K562 (cell line): ENCODE measurements at regions not wholly inside any gene's neighbourhood (a gene's known extent, or its start where the extent isn't known, plus 50 kb on each side); places are given as distances from the start of the nearest gene placed in this dataset.

Source experiments
- ATAC-seq: fragments of 200-7000 bp; cut with Tn5 transposase; 3 replicates; pipeline ENCODE4 v1.9.1; 2020; ENCODE audit warnings: moderate library complexity
- BruUV-seq: library from RNA; stranded (reverse); fragments of 400-500 nt; replicated peaks from 2 replicates; lab custom pipeline; 2021; lab: Mats Ljungman, UMichigan
- CTCF ChIA-PET: fragments of 300-600 bp; formaldehyde crosslinking; extraction: SDS; loops from one replicate; lab custom pipeline; 2021; ENCODE audit warnings: low intra/inter-chr PET ratio; lab: Yijun Ruan, JAX
- POLR2A ChIA-PET: fragments of 300-600, 350-650 bp; sonication (Branson Sonifier 250); formaldehyde crosslinking; extraction: SDS; loops from one replicate; lab custom pipeline; 2021; ENCODE audit warnings: antibody characterized with exemption, inconsistent platforms; lab: Yijun Ruan, JAX
- DNase-seq, 4 experiments: peaks; one replicate each; pipeline versions ENCODE4 v3.0.0 to v3.0.0-alpha.2; 2011 to 2018; ENCODE audit warnings: low spot score in 3 of 4, mixed read lengths in 3 of 4; ENCODE audit errors: extremely low read depth in 1 of 4
- FAIRE-seq: peaks from 2 replicates; lab custom pipeline; 2011; peaks lifted over from hg19 to GRCh38; lab: Jason Lieb, UNC
- H2AFZ ChIP-seq: 2 replicates; pipeline ENCODE4 v1.6.0; 2011; ENCODE audit warnings: low read depth, low read length, control low read depth, inconsistent platforms
- H3K27ac ChIP-seq: fragments of 200-600 bp; 3 replicates; pipeline ENCODE4 v1.8.0; 2011; ENCODE audit warnings: low read depth, mild to moderate bottlenecking, control low read depth, inconsistent platforms, low read length, moderate library complexity, mixed read lengths; ENCODE audit errors: extremely low read depth
- H3K27me3 ChIP-seq, 2 experiments: fragments of 300-600 bp in 1 of 2; 2 replicates in 1 of 2; 3 replicates in 1 of 2; pipeline versions ENCODE4 v1.6.0 to v1.8.0; 2011; ENCODE audit warnings: inconsistent platforms in 2 of 2, low read length in 2 of 2, mild to moderate bottlenecking in 1 of 2, mixed read lengths in 1 of 2, moderate library complexity in 1 of 2; ENCODE audit not compliant: control insufficient read depth in 2 of 2, insufficient read depth in 2 of 2
- H3K36me3 ChIP-seq: fragments of 300-600 bp; 3 replicates; pipeline ENCODE4 v1.8.0; 2011; ENCODE audit warnings: mild to moderate bottlenecking, low read length, inconsistent platforms; ENCODE audit not compliant: control insufficient read depth, insufficient read depth
- H3K4me1 ChIP-seq, 2 experiments: fragments of 200-600 bp in 1 of 2; replicated peaks in 1 of 2; 2 replicates in 1 of 2; 3 replicates in 1 of 2; pipeline versions ENCODE4 v1.5.1 to v1.8.0; 2011; ENCODE audit warnings: inconsistent platforms in 2 of 2, low read length in 2 of 2, mild to moderate bottlenecking in 1 of 2, mixed read lengths in 1 of 2, moderate library complexity in 1 of 2; ENCODE audit not compliant: control insufficient read depth in 2 of 2, insufficient read depth in 2 of 2
- H3K4me2 ChIP-seq: 2 replicates; pipeline ENCODE4 v1.6.1; 2011; ENCODE audit warnings: low read length, control low read depth, inconsistent platforms, mixed read lengths; ENCODE audit not compliant: insufficient read depth
- H3K4me3 ChIP-seq: fragments of 200-600 bp; sonication (generic), shearing (Covaris generic); 2 replicates; pipeline ENCODE4 v1.5.1; 2016; ENCODE audit warnings: control low read depth, inconsistent platforms
- H3K79me2 ChIP-seq: fragments of 200-600 bp; 3 replicates; pipeline ENCODE4 v1.8.0; 2011; ENCODE audit warnings: low read length, inconsistent platforms; ENCODE audit not compliant: control insufficient read depth, insufficient read depth
- H3K9ac ChIP-seq, 2 experiments: 2 replicates each; pipeline versions ENCODE4 v1.6.0 to v1.6.1; 2011; ENCODE audit warnings: low read depth in 2 of 2, low read length in 2 of 2, control low read depth in 1 of 2, inconsistent platforms in 1 of 2, mild to moderate bottlenecking in 1 of 2, mixed read lengths in 1 of 2; ENCODE audit not compliant: insufficient read depth in 1 of 2
- H3K9me1 ChIP-seq: one replicate; pipeline ENCODE4 v1.6.0; 2011; ENCODE audit warnings: inconsistent platforms, mild to moderate bottlenecking, low read length, moderate library complexity; ENCODE audit not compliant: control insufficient read depth, insufficient read depth
- H3K9me3 ChIP-seq: replicated peaks from 2 replicates; pipeline ENCODE4 v1.5.1; 2011; ENCODE audit warnings: low read depth, low read length, inconsistent platforms; ENCODE audit not compliant: control insufficient read depth, insufficient read depth
- H4K20me1 ChIP-seq: replicated peaks from 2 replicates; pipeline ENCODE4 v1.6.1; 2011; ENCODE audit warnings: low read length, inconsistent platforms, mixed read lengths; ENCODE audit not compliant: control insufficient read depth, insufficient read depth
- KLF13 ChIP-seq: fragments of 450-650 bp; IDR thresholded peaks from 2 replicates; pipeline ENCODE4 v1.6.1; 2016; ENCODE audit warnings: missing genetic modification characterization, low read depth, mild to moderate bottlenecking, missing compliant biosample characterization, moderate library complexity, borderline replicate concordance
- NFYB ChIP-seq: IDR thresholded peaks from 2 replicates; pipeline ENCODE4 v1.6.1; 2011; ENCODE audit warnings: mild to moderate bottlenecking, moderate library complexity; ENCODE audit not compliant: insufficient read length; ENCODE audit errors: extremely low read depth
- OTX1 ChIP-seq: fragments of 450-650 bp; formaldehyde crosslinking; IDR thresholded peaks from 2 replicates; pipeline ENCODE4 v1.4.0; 2022; ENCODE audit warnings: mild to moderate bottlenecking
- RHOXF2B ChIP-seq: fragments of 250-450 bp; sonication (Bioruptor Pico); conservative IDR thresholded peaks from 2 replicates; pipeline ENCODE4 v1.5.1; 2021
- STAT5B ChIP-seq: fragments of 250-450 bp; sonication (Bioruptor Pico); IDR thresholded peaks from 2 replicates; pipeline ENCODE4 v1.8.0; 2021; ENCODE audit warnings: mild to moderate bottlenecking, inconsistent platforms
- THRAP3 ChIP-seq: fragments of 450-650 bp; IDR thresholded peaks from 2 replicates; pipeline ENCODE4 v1.6.1; 2016; ENCODE audit warnings: mild to moderate bottlenecking, inconsistent platforms, borderline replicate concordance
- ZEB2 ChIP-seq: fragments of 450-650 bp; IDR thresholded peaks from 2 replicates; pipeline ENCODE4 v1.6.1; 2016
- ZNF239 ChIP-seq: fragments of 250-450 bp; sonication (Bioruptor Pico); IDR thresholded peaks from 2 replicates; pipeline ENCODE4 v1.4.0; 2020; ENCODE audit warnings: mild to moderate bottlenecking
- WGBS: fragments of 100-300 bp; shearing (Covaris generic); methylation state at CpG from one replicate; pipeline ENCODE4 v1.1.6; 2016; ENCODE audit warnings: low coverage, mixed read lengths; ENCODE audit not compliant: insufficient coverage; ENCODE audit errors: missing lambda C conversion rate; 5-methylcytosine and 5-hydroxymethylcytosine counted together
- in situ Hi-C: fragments of 300-500 bp; cut with MboI; formaldehyde crosslinking; loops from 4 replicates; pipeline ENCODE4 v1.15.0; 2018; ENCODE audit warnings: inconsistent platforms, mixed read lengths
- intact Hi-C: fragments of 100-400 bp; cut with micrococcal nuclease; formaldehyde crosslinking; loops from 2 replicates; pipeline ENCODE4 v1.14.2; 2022
- TF ChIP-seq, protein P1 (sequence below): sonication (generic); formaldehyde crosslinking; IDR thresholded peaks from 2 replicates; pipeline ENCODE4 v1.8.1; 2023; ENCODE audit warnings: mild to moderate bottlenecking, missing genetic modification reagents
- TF ChIP-seq, protein P2 (sequence below), 2 experiments: fragments of 450-650 bp; formaldehyde crosslinking in 1 of 2; IDR thresholded peaks; 2 replicates each; pipeline versions ENCODE4 v1.4.0 to v1.6.1; 2014 to 2020; ENCODE audit warnings: mild to moderate bottlenecking in 2 of 2, borderline replicate concordance in 1 of 2, low read depth in 1 of 2

DNA sequence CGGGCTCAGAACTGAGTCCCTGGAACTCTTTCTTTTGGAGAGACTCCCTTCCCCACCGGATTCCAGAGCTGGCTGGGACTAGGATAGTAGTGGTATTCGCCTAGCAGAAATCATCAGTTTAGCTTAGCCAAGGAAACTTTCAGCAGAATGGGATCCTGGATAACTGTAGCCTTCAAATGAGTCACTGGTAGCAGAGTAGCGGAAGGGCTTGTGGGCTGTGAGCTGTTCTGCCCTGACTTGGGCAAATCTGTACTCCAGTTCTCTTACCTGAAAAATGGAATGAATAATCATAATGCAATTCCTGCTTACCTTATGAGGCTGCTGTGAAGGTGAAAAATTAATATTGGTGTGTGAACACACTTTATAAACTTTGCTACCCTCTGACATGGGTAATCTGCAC lies 244.3 kb upstream of the CHD6 start:
- Histone ChIP-seq H3K79me2 (no peaks in the 10 kb centered on the region), H3K9me3 (no peaks in the 10 kb centered on the region), H3K4me1 (no peaks in the 10 kb centered on the region), H3K27ac (no peak overlapping the region), H2AFZ (no peak overlapping the region), H3K36me3 (no peaks in the 10 kb centered on the region), H4K20me1 (no peaks in the 10 kb centered on the region), H3K27me3 (no peaks in the 10 kb centered on the region), H3K4me2 (no peak overlapping the region), H3K9ac (no peak overlapping the region), H3K4me3 (no peak overlapping the region), H3K9me1 (no peaks in the 10 kb centered on the region)
- no TSS peak for BruUV-seq
- FAIRE-seq (no peak), DNase-seq (no peak), ATAC-seq (no peak)
- ChIA-PET CTCF (no interaction called here), POLR2A (interaction anchor here (1.0 to 1.7 kb wide), 2 partner anchors 9 to 10 kb away, joined by 3 to 8 read pairs; no protein-coding TSS in a partner anchor)
- in situ Hi-C loops (no loop called here), intact Hi-C loops (no loop called here)
- WGBS = 2% methylated on average over 4 of the region's 4 CpGs
- TF ChIP-seq KLF13 (tag) (no peak), ZEB2 (no peak), OTX1 (CRISPR knock-in tag) (no peak), THRAP3 (no peak), ZNF239 (CRISPR knock-in tag) (no peak), RHOXF2B (CRISPR knock-in tag) (no peak), NFYB (no peak), STAT5B (no peak)
- TF ChIP-seq, protein P1, sequence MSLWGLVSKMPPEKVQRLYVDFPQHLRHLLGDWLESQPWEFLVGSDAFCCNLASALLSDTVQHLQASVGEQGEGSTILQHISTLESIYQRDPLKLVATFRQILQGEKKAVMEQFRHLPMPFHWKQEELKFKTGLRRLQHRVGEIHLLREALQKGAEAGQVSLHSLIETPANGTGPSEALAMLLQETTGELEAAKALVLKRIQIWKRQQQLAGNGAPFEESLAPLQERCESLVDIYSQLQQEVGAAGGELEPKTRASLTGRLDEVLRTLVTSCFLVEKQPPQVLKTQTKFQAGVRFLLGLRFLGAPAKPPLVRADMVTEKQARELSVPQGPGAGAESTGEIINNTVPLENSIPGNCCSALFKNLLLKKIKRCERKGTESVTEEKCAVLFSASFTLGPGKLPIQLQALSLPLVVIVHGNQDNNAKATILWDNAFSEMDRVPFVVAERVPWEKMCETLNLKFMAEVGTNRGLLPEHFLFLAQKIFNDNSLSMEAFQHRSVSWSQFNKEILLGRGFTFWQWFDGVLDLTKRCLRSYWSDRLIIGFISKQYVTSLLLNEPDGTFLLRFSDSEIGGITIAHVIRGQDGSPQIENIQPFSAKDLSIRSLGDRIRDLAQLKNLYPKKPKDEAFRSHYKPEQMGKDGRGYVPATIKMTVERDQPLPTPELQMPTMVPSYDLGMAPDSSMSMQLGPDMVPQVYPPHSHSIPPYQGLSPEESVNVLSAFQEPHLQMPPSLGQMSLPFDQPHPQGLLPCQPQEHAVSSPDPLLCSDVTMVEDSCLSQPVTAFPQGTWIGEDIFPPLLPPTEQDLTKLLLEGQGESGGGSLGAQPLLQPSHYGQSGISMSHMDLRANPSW = no peak
- TF ChIP-seq, protein P2, sequence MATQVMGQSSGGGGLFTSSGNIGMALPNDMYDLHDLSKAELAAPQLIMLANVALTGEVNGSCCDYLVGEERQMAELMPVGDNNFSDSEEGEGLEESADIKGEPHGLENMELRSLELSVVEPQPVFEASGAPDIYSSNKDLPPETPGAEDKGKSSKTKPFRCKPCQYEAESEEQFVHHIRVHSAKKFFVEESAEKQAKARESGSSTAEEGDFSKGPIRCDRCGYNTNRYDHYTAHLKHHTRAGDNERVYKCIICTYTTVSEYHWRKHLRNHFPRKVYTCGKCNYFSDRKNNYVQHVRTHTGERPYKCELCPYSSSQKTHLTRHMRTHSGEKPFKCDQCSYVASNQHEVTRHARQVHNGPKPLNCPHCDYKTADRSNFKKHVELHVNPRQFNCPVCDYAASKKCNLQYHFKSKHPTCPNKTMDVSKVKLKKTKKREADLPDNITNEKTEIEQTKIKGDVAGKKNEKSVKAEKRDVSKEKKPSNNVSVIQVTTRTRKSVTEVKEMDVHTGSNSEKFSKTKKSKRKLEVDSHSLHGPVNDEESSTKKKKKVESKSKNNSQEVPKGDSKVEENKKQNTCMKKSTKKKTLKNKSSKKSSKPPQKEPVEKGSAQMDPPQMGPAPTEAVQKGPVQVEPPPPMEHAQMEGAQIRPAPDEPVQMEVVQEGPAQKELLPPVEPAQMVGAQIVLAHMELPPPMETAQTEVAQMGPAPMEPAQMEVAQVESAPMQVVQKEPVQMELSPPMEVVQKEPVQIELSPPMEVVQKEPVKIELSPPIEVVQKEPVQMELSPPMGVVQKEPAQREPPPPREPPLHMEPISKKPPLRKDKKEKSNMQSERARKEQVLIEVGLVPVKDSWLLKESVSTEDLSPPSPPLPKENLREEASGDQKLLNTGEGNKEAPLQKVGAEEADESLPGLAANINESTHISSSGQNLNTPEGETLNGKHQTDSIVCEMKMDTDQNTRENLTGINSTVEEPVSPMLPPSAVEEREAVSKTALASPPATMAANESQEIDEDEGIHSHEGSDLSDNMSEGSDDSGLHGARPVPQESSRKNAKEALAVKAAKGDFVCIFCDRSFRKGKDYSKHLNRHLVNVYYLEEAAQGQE (IDR thresholded peaks at IDR 0.05; ENCODE audit: borderline replicate concordance) = no peak
- TF ChIP-seq, protein P2 (CRISPR knock-in tag; IDR thresholded peaks at IDR 0.05; ENCODE audit: low read depth) = no peak
